H1 (cell line): ENCODE measurements at regions not wholly inside any gene's neighbourhood (a gene's known extent, or its start where the extent isn't known, plus 50 kb on each side); places are given as distances from the start of the nearest gene placed in this dataset.

Experiments used
- CTCF ChIA-PET: fragments of 300-600 bp; sonication (Branson Sonifier 250); formaldehyde crosslinking; loops from one replicate; lab custom pipeline; 2021; ENCODE audit not compliant: partially characterized antibody; lab: Charles Lee
- POLR2A ChIA-PET: fragments of 300-600 bp; sonication (Branson Sonifier 250); formaldehyde crosslinking; loops from one replicate; lab custom pipeline; 2021; ENCODE audit warnings: inconsistent platforms; ENCODE audit not compliant: partially characterized antibody; lab: Charles Lee
- DNase-seq, 2 experiments: peaks; one replicate each; pipeline versions ENCODE4 v3.0.0 to v3.0.0-alpha.2; 2010 to 2022; ENCODE audit warnings: low spot score in 2 of 2, low read depth in 1 of 2, mixed read lengths in 1 of 2
- FAIRE-seq: peaks from 2 replicates; lab custom pipeline; 2011; peaks lifted over from hg19 to GRCh38; lab: Jason Lieb, UNC
- H2AFZ ChIP-seq: 2 replicates; pipeline ENCODE4 v1.8.1; 2012; ENCODE audit warnings: low read length, inconsistent platforms
- H2AK5ac ChIP-seq: 2 replicates; pipeline ENCODE4 v1.6.1; 2013; ENCODE audit warnings: low read depth, low read length
- H2BK120ac ChIP-seq: replicated peaks from 2 replicates; pipeline ENCODE3; 2013; ENCODE audit warnings: low read depth, low read length, inconsistent platforms
- H2BK12ac ChIP-seq: 2 replicates; pipeline ENCODE4 v1.6.1; 2013; ENCODE audit warnings: low read depth, low read length
- H2BK15ac ChIP-seq: 2 replicates; pipeline ENCODE4 v1.6.1; 2013; ENCODE audit warnings: low read length
- H2BK20ac ChIP-seq: 2 replicates; pipeline ENCODE4 v1.6.1; 2013; ENCODE audit warnings: low read length
- H2BK5ac ChIP-seq: 2 replicates; pipeline ENCODE4 v1.6.1; 2013; ENCODE audit warnings: low read depth, low read length
- H3K14ac ChIP-seq: 2 replicates; pipeline ENCODE4 v1.6.1; 2013; ENCODE audit warnings: inconsistent platforms; ENCODE audit not compliant: insufficient read length
- H3K18ac ChIP-seq: 2 replicates; pipeline ENCODE4 v1.6.1; 2013; ENCODE audit warnings: low read length; ENCODE audit errors: extremely low read depth
- H3K23ac ChIP-seq: 2 replicates; pipeline ENCODE4 v1.6.1; 2013; ENCODE audit warnings: inconsistent platforms; ENCODE audit not compliant: insufficient read length
- H3K23me2 ChIP-seq: 2 replicates; pipeline ENCODE4 v1.6.1; 2013; ENCODE audit warnings: low read depth, low read length
- H3K27ac ChIP-seq: 2 replicates; pipeline ENCODE4 v1.6.1; 2011; ENCODE audit warnings: low read depth, low read length, inconsistent platforms
- H3K27me3 ChIP-seq, 4 experiments: replicated peaks in 1 of 4; 1 replicate in 1 of 4; 2 replicates in 3 of 4; pipeline versions ENCODE4 v1.6.1 to v1.8.1; 2011 to 2013; ENCODE audit warnings: low read length in 3 of 4, mild to moderate bottlenecking in 3 of 4, inconsistent platforms in 2 of 4, mixed read lengths in 2 of 4, moderate library complexity in 1 of 4; ENCODE audit not compliant: control insufficient read depth in 3 of 4, insufficient read depth in 3 of 4; ENCODE audit errors: extremely low read depth in 1 of 4
- H3K36me3 ChIP-seq, 4 experiments: 2 replicates each; pipeline versions ENCODE4 v1.6.1 to v1.8.1; 2011 to 2013; ENCODE audit warnings: mild to moderate bottlenecking in 4 of 4, low read length in 3 of 4, moderate library complexity in 2 of 4, control low read depth in 1 of 4, inconsistent platforms in 1 of 4; ENCODE audit not compliant: insufficient read depth in 4 of 4, control insufficient read depth in 2 of 4
- H3K4ac ChIP-seq: replicated peaks from 2 replicates; pipeline ENCODE3; 2013; ENCODE audit warnings: low read length, low read depth, mixed read lengths, inconsistent platforms; ENCODE audit not compliant: insufficient read length
- H3K4me1 ChIP-seq, 4 experiments: replicated peaks in 1 of 4; 1 replicate in 1 of 4; 2 replicates in 3 of 4; pipeline versions ENCODE4 v1.6.1 to v1.8.1; 2011 to 2013; ENCODE audit warnings: low read length in 3 of 4, inconsistent platforms in 2 of 4, mixed read lengths in 1 of 4; ENCODE audit not compliant: insufficient read depth in 4 of 4, control insufficient read depth in 3 of 4
- H3K4me2 ChIP-seq, 2 experiments: 2 replicates each; pipeline versions ENCODE4 v1.6.1 to v1.8.1; 2011 to 2013; ENCODE audit warnings: low read depth in 2 of 2, low read length in 2 of 2, control low read depth in 1 of 2, inconsistent platforms in 1 of 2, mild to moderate bottlenecking in 1 of 2; ENCODE audit not compliant: insufficient read depth in 1 of 2
- H3K4me3 ChIP-seq, 4 experiments: fragments of 200-600, 300-600 bp in 1 of 4; sonication (generic), shearing (Covaris generic), sonication (Bioruptor Twin) in 1 of 4; 2 replicates each; pipeline versions ENCODE4 v1.5.1 to v1.8.1; 2011 to 2016; ENCODE audit warnings: low read length in 4 of 4, low read depth in 3 of 4, control low read depth in 2 of 4, inconsistent platforms in 2 of 4, mild to moderate bottlenecking in 2 of 4, mixed read lengths in 1 of 4, moderate library complexity in 1 of 4; ENCODE audit not compliant: insufficient read depth in 2 of 4; ENCODE audit errors: extremely low read depth in 1 of 4
- H3K56ac ChIP-seq: replicated peaks from 2 replicates; pipeline ENCODE3; 2013; ENCODE audit warnings: low read depth, mild to moderate bottlenecking, mixed read lengths, low read length, inconsistent platforms; ENCODE audit not compliant: insufficient read length
- H3K79me1 ChIP-seq: 2 replicates; pipeline ENCODE4 v1.6.1; 2013; ENCODE audit warnings: low read depth, low read length, control low read depth
- H3K79me2 ChIP-seq, 2 experiments: 2 replicates each; pipeline versions ENCODE4 v1.6.1 to v1.8.1; 2012 to 2013; ENCODE audit warnings: low read length in 2 of 2, mild to moderate bottlenecking in 2 of 2, inconsistent platforms in 1 of 2; ENCODE audit not compliant: insufficient read depth in 2 of 2, control insufficient read depth in 1 of 2
- H3K9ac ChIP-seq, 4 experiments: replicated peaks in 1 of 4; 1 replicate in 1 of 4; 2 replicates in 3 of 4; pipeline versions ENCODE4 v1.6.1 to v1.8.1; 2011 to 2013; ENCODE audit warnings: low read depth in 3 of 4, low read length in 3 of 4, control low read depth in 2 of 4, mild to moderate bottlenecking in 2 of 4, moderate library complexity in 2 of 4, inconsistent platforms in 1 of 4; ENCODE audit errors: extremely low read depth in 1 of 4
- H3K9me3 ChIP-seq, 2 experiments: 2 replicates each; pipeline versions ENCODE4 v1.6.1 to v1.8.1; 2012 to 2013; ENCODE audit warnings: mild to moderate bottlenecking in 2 of 2, moderate library complexity in 2 of 2, control low read depth in 1 of 2, inconsistent platforms in 1 of 2, low read depth in 1 of 2, low read length in 1 of 2, mixed read lengths in 1 of 2; ENCODE audit not compliant: insufficient read depth in 2 of 2
- H4K20me1 ChIP-seq, 2 experiments: replicated peaks in 1 of 2; 2 replicates each; pipeline versions ENCODE3 to v1.8.1; 2011 to 2013; ENCODE audit warnings: inconsistent platforms in 2 of 2, low read length in 2 of 2, mild to moderate bottlenecking in 1 of 2; ENCODE audit not compliant: insufficient read depth in 2 of 2, control insufficient read depth in 1 of 2
- H4K5ac ChIP-seq: 2 replicates; pipeline ENCODE4 v1.6.1; 2013; ENCODE audit warnings: low read length, low read depth, mixed read lengths, inconsistent platforms; ENCODE audit not compliant: insufficient read length
- H4K8ac ChIP-seq: 2 replicates; pipeline ENCODE4 v1.8.0; 2013; ENCODE audit warnings: mild to moderate bottlenecking, moderate library complexity, low read length, inconsistent platforms; ENCODE audit not compliant: insufficient read depth; ENCODE audit errors: extremely low read depth
- H4K91ac ChIP-seq: replicated peaks from 2 replicates; pipeline ENCODE3; 2013; ENCODE audit warnings: low read length, mixed read lengths, inconsistent platforms; ENCODE audit not compliant: insufficient read length
- CHD2 ChIP-seq: IDR thresholded peaks from 2 replicates; pipeline ENCODE4 v1.6.1; 2012; ENCODE audit warnings: low read length, improper control_type of control experiment
- EGR1 ChIP-seq: IDR thresholded peaks from 2 replicates; pipeline ENCODE4 v1.6.1; 2011; ENCODE audit warnings: low read depth, low read length, borderline replicate concordance
- MAX ChIP-seq: IDR thresholded peaks from 2 replicates; pipeline ENCODE4 v1.6.1; 2012; ENCODE audit warnings: inconsistent platforms
- PHF8 ChIP-seq: fragments of 200-600 bp; sonication (generic); conservative IDR thresholded peaks from 2 replicates; pipeline ENCODE4 v1.7.1; 2012; ENCODE audit warnings: low read depth, mild to moderate bottlenecking, inconsistent platforms, low read length, moderate library complexity
- POLR2A ChIP-seq, 2 experiments: IDR thresholded peaks; 1 replicate in 1 of 2; 2 replicates in 1 of 2; pipeline ENCODE4 v1.6.1; 2011; ENCODE audit warnings: low read depth in 2 of 2, low read length in 2 of 2, mild to moderate bottlenecking in 2 of 2; ENCODE audit errors: control extremely low read depth in 1 of 2
- POLR2AphosphoS5 ChIP-seq: IDR thresholded peaks from 2 replicates; pipeline ENCODE4 v1.6.1; 2011; ENCODE audit warnings: low read depth, low read length
- POU5F1 ChIP-seq: IDR thresholded peaks from 2 replicates; pipeline ENCODE4 v1.6.1; 2011; ENCODE audit warnings: low read depth, mild to moderate bottlenecking, low read length, moderate library complexity
- RAD21 ChIP-seq, 2 experiments: IDR thresholded peaks in 1 of 2; conservative IDR thresholded peaks in 1 of 2; 2 replicates each; pipeline ENCODE4 v1.6.1; 2011; ENCODE audit warnings: low read depth in 2 of 2, low read length in 2 of 2, improper control_type of control experiment in 1 of 2, inconsistent platforms in 1 of 2, mild to moderate bottlenecking in 1 of 2, moderate library complexity in 1 of 2
- SIX5 ChIP-seq: IDR thresholded peaks from 2 replicates; pipeline ENCODE4 v1.6.1; 2011; ENCODE audit warnings: mild to moderate bottlenecking, low read depth, low read length
- SUZ12 ChIP-seq: fragments of 200-600 bp; sonication (generic); IDR thresholded peaks from 2 replicates; pipeline ENCODE4 v1.6.1; 2012; ENCODE audit warnings: mild to moderate bottlenecking, inconsistent platforms, low read length, moderate library complexity, mixed read lengths
- TAF7 ChIP-seq: optimal IDR thresholded peaks from 2 replicates; pipeline ENCODE3; 2011; ENCODE audit warnings: low read depth, mild to moderate bottlenecking, inconsistent platforms, low read length, moderate library complexity, borderline replicate concordance
- WGBS, 2 experiments: shearing (Covaris generic) in 1 of 2; methylation state at CpG; one replicate each; pipeline versions ENCODE4 v1.1.6 to v1.1.7; 2013 to 2015; ENCODE audit warnings: low lambda C conversion rate in 2 of 2, mixed read lengths in 2 of 2, inconsistent platforms in 1 of 2, low coverage in 1 of 2, missing lambda C conversion rate in 1 of 2; ENCODE audit not compliant: insufficient replicate concordance in 2 of 2, insufficient coverage in 1 of 2, insufficient read length in 1 of 2; ENCODE audit errors: extremely low coverage in 1 of 2, missing lambda C conversion rate in 1 of 2; 5-methylcytosine and 5-hydroxymethylcytosine counted together

GRCh38 chr7:41881331-41882130 lies 178.6 kb upstream of the INHBA start:
- no peaks in the 10 kb centered on the region for H3K9me3 ChIP-seq
- no peak overlapping the region for H3K14ac ChIP-seq
- H3K4me2 ChIP-seq: no peak overlapping the region
- H2BK20ac ChIP-seq: no peak overlapping the region
- H3K27ac ChIP-seq: no peak overlapping the region
- H3K79me2 ChIP-seq: no peaks in the 10 kb centered on the region
- no peak overlapping the region for H4K8ac ChIP-seq
- H3K79me1 ChIP-seq: no peaks in the 10 kb centered on the region
- H3K4me3 ChIP-seq: no peak overlapping the region; a peak in 1 of 8 replicates
- H3K27me3 ChIP-seq: no peaks in the 10 kb centered on the region
- no peak overlapping the region for H2BK12ac ChIP-seq
- CTCF ChIA-PET: interaction anchor here (0.8 to 1.8 kb wide), 3 partner anchors 8 to 59 kb away, joined by 3 to 8 read pairs (median 3); no protein-coding TSS in a partner anchor
- H2BK120ac ChIP-seq: no peak overlapping the region
- H3K4ac ChIP-seq: no peak overlapping the region
- H3K36me3 ChIP-seq: no peaks in the 10 kb centered on the region
- POLR2A ChIA-PET: no interaction called here
- H3K56ac ChIP-seq: no peak overlapping the region
- FAIRE-seq (no peak), DNase-seq (no peak)
- no peak overlapping the region for H2BK15ac ChIP-seq
- H2BK5ac ChIP-seq: no peak overlapping the region
- H4K5ac ChIP-seq: no peak overlapping the region
- H4K91ac ChIP-seq: no peak overlapping the region
- no peak overlapping the region for H3K9ac ChIP-seq
- WGBS, 2 experiments: 90 to 100% methylated on average over 1 to 13 of the region's 13 CpGs
- no peaks in the 10 kb centered on the region for H4K20me1 ChIP-seq
- no peak overlapping the region for H2AK5ac ChIP-seq
- H3K23ac ChIP-seq: no peak overlapping the region
- no peaks in the 10 kb centered on the region for H3K23me2 ChIP-seq
- no peak overlapping the region for H2AFZ ChIP-seq
- H3K4me1 ChIP-seq: peaks cover 0 to 4% (median 0%) of the 10 kb centered on the region in 4 experiments; a peak in 1 of 7 replicates
- no peak overlapping the region for H3K18ac ChIP-seq
- no peak for TF ChIP-seq RAD21 (IDR thresholded peaks at IDR 0.05 in 1 of 2, conservative IDR thresholded peaks at IDR 0.05 in 1 of 2; ENCODE audit: low read depth in 2 of 2, low read length in 2 of 2)
- no peak for TF ChIP-seq POLR2A (IDR thresholded peaks at IDR 0.05; ENCODE audit: control extremely low read depth in 1 of 2, low read depth in 2 of 2, low read length in 2 of 2)
- TF ChIP-seq SIX5: no peak
- TF ChIP-seq TAF7: no peak
- TF ChIP-seq CHD2: no peak
- no peak for TF ChIP-seq SUZ12
- TF ChIP-seq EGR1: no peak
- no peak for TF ChIP-seq POLR2AphosphoS5
- TF ChIP-seq MAX: no peak
- no peak for TF ChIP-seq POU5F1
- no peak for TF ChIP-seq PHF8
